Vagina (tissue), 2 donors: ENCODE measurements at regions not wholly inside any gene's neighbourhood (a gene's known extent, or its start where the extent isn't known, plus 50 kb on each side); places are given as distances from the start of the nearest gene placed in this dataset.
"Not testable (repeated sequence)": the region's sequence is repeated elsewhere in the genome, so short reads cannot be mapped to it uniquely, and the experiment has no call there.

ENCODE experiments used
- DNase-seq, 2 donors: peaks; one replicate each; pipeline ENCODE4 v3.0.0-alpha.2; 2017; ENCODE audit errors: extremely low spot score in 2 of 2
- H3K27ac ChIP-seq: fragments of 200-600 bp; sonication (generic); one replicate; pipeline ENCODE4 v1.5.1; 2019
- H3K27me3 ChIP-seq: fragments of 200-600 bp; sonication (generic); one replicate; pipeline ENCODE4 v1.5.1; 2019
- H3K36me3 ChIP-seq, 2 donors: fragments of 200-600 bp; sonication (generic); one replicate each; pipeline ENCODE4 v1.5.1; 2017 to 2019
- H3K4me1 ChIP-seq: fragments of 200-600 bp; sonication (generic); one replicate; pipeline ENCODE4 v1.5.1; 2019
- H3K4me3 ChIP-seq, 2 donors: fragments of 200-600 bp; sonication (generic); 1 replicate in 1 of 2; 2 replicates in 1 of 2; pipeline ENCODE4 v1.5.1; 2016 to 2019
- H3K9me3 ChIP-seq: fragments of 200-600 bp; sonication (generic); one replicate; pipeline ENCODE4 v1.5.1; 2019
- CTCF ChIP-seq, 3 experiments: fragments of 450-650 bp in 2 of 3; fragments of 200-600 bp in 1 of 3; sonication (generic) in 1 of 3; IDR thresholded peaks; one replicate each; pipeline ENCODE4 v1.5.1; 2017 to 2019; ENCODE audit warnings: antibody characterized with exemption in 3 of 3, mild to moderate bottlenecking in 2 of 3, moderate library complexity in 2 of 3
- POLR2A ChIP-seq, 2 donors: fragments of 450-650 bp; IDR thresholded peaks; one replicate each; pipeline ENCODE4 v1.6.1; 2017; ENCODE audit warnings: antibody characterized with exemption in 2 of 2, mild to moderate bottlenecking in 2 of 2, moderate library complexity in 2 of 2
- POLR2AphosphoS5 ChIP-seq, 2 donors: sonication (generic); formaldehyde crosslinking; IDR thresholded peaks; one replicate each; pipeline ENCODE4 v1.9.0; 2017; ENCODE audit warnings: antibody characterized with exemption in 2 of 2, mild to moderate bottlenecking in 2 of 2, low read depth in 1 of 2; ENCODE audit not compliant: insufficient read depth in 1 of 2
- intact Hi-C: fragments of 100-400 bp; cut with DNase I; formaldehyde crosslinking; loops from one replicate; pipeline ENCODE4 v1.15.1; 2023

GRCh38 chr1:30660241-30660640, 63.1 kb downstream of the MATN1 start:
- Histone ChIP-seq H3K27ac (peak overlapping the region; percentile 97), H3K4me1 (peaks cover 47% of the 10 kb centered on the region), H3K9me3 (no peaks in the 10 kb centered on the region), H3K36me3 (no peaks in the 10 kb centered on the region), H3K27me3 (no peaks in the 10 kb centered on the region), H3K4me3 (no peak overlapping the region)
- DNase-seq, result no peak
- intact Hi-C loops, result no loop called here
- no peak for TF ChIP-seq CTCF (IDR thresholded peaks at IDR 0.05)
- no peak for TF ChIP-seq POLR2AphosphoS5 (IDR thresholded peaks at IDR 0.05; ENCODE audit: insufficient read depth in 1 of 2, low read depth in 1 of 2)
- no peak for TF ChIP-seq POLR2A (IDR thresholded peaks at IDR 0.05)

- no peak for DNase-seq
- H3K4me3 ChIP-seq, result no peak overlapping the region
- no peaks in the 10 kb centered on the region for H3K27me3 ChIP-seq
- no peaks in the 10 kb centered on the region for H3K36me3 ChIP-seq
- H3K9me3 ChIP-seq, result no peaks in the 10 kb centered on the region
- peaks cover 44% of the 10 kb centered on the region for H3K4me1 ChIP-seq
- no peak for TF ChIP-seq CTCF (IDR thresholded peaks at IDR 0.05)
- TF ChIP-seq POLR2A (IDR thresholded peaks at IDR 0.05), result no peak
- no peak for TF ChIP-seq POLR2AphosphoS5 (IDR thresholded peaks at IDR 0.05; ENCODE audit: insufficient read depth in 1 of 2, low read depth in 1 of 2)
- H3K27ac ChIP-seq, result no peak overlapping the region
- intact Hi-C loops, result no loop called here
These were observed 63.7 kb downstream of the MATN1 start for GRCh38 chr1:30659702-30660101.

GRCh38 chr1:30658375-30658774, 65.0 kb downstream of the MATN1 start:
- H3K36me3 ChIP-seq, H3K27me3 ChIP-seq, H3K4me3 ChIP-seq, H3K27ac ChIP-seq, DNase-seq, intact Hi-C loops, H3K9me3 ChIP-seq: not testable (repeated sequence)
- peaks cover 32% of the 10 kb centered on the region for H3K4me1 ChIP-seq

- H3K9me3 ChIP-seq, result no peaks in the 10 kb centered on the region
- intact Hi-C loops, result no loop called here
- no peaks in the 10 kb centered on the region for H3K36me3 ChIP-seq
- no peak for DNase-seq
- no peak overlapping the region for H3K27ac ChIP-seq
- H3K4me1 ChIP-seq, result peaks cover 28% of the 10 kb centered on the region
- H3K27me3 ChIP-seq, result no peaks in the 10 kb centered on the region
- TF ChIP-seq POLR2AphosphoS5 (IDR thresholded peaks at IDR 0.05; ENCODE audit: insufficient read depth in 1 of 2, low read depth in 1 of 2) (no peak), CTCF (IDR thresholded peaks at IDR 0.05) (no peak), POLR2A (IDR thresholded peaks at IDR 0.05) (no peak)
- no peak overlapping the region for H3K4me3 ChIP-seq
These were observed 65.4 kb downstream of the MATN1 start for GRCh38 chr1:30658014-30658336.

GRCh38 chr1:30657131-30658013, 66.0 kb downstream of the MATN1 start:
- Histone ChIP-seq H3K27ac (no peak overlapping the region), H3K9me3 (no peaks in the 10 kb centered on the region), H3K36me3 (no peaks in the 10 kb centered on the region), H3K4me3 (no peak overlapping the region), H3K4me1 (peaks cover 24% of the 10 kb centered on the region), H3K27me3 (no peaks in the 10 kb centered on the region)
- no peak for TF ChIP-seq POLR2A (IDR thresholded peaks at IDR 0.05)
- no peak for TF ChIP-seq POLR2AphosphoS5 (IDR thresholded peaks at IDR 0.05; ENCODE audit: insufficient read depth in 1 of 2, low read depth in 1 of 2)
- no peak for TF ChIP-seq CTCF (IDR thresholded peaks at IDR 0.05)
- intact Hi-C loops, result no loop called here
- DNase-seq, result no peak
